ENCODE measurements at regions not wholly inside any gene's neighbourhood (a gene's known extent, or its start where the extent isn't known, plus 50 kb on each side); places are given as distances from the start of the nearest gene placed in this dataset.

DNA sequence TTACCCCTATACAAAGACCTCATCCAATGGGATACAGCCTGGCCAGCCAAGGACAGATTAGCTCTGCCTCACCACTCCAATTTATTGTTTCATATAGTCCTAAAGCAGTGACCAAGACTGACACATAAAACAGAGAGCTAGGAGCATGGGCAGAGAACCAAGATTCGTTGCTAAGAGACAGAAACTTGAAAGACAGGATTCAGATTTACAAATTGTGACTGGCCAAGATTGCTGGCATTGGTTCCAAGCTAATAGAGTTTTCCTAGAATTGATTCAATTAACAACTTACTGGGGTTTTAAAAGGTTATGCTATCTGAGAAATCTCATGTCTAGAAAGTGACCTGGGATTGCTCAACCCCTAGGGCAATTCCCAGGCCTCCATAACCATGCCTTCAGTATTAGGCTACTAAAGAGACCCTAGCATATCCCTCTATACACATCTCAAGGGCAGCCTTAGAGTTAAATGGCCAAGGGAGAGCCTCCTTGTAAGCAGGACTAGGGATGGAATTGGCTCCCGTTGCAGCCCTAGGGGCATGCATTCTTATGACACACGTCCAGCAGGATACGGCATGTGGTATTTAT is 75.6 kb downstream of the ICOS start:
- DNase-seq (ENCODE audit: low spot score), result no peak
- Mint-ChIP-seq H3K36me3 (ENCODE audit: low read depth) (no peaks in the 10 kb centered on the region), H3K9me3 (ENCODE audit: low read depth) (no peaks in the 10 kb centered on the region), H3K27ac (ENCODE audit: unreplicated experiment) (no peak overlapping the region), H3K27me3 (ENCODE audit: low read depth) (peaks cover 4% of the 10 kb centered on the region), H3K4me3 (ENCODE audit: unreplicated experiment) (no peak overlapping the region), H3K4me1 (ENCODE audit: low read depth) (peaks cover 3% of the 10 kb centered on the region)
- TF ChIP-seq, protein P1, sequence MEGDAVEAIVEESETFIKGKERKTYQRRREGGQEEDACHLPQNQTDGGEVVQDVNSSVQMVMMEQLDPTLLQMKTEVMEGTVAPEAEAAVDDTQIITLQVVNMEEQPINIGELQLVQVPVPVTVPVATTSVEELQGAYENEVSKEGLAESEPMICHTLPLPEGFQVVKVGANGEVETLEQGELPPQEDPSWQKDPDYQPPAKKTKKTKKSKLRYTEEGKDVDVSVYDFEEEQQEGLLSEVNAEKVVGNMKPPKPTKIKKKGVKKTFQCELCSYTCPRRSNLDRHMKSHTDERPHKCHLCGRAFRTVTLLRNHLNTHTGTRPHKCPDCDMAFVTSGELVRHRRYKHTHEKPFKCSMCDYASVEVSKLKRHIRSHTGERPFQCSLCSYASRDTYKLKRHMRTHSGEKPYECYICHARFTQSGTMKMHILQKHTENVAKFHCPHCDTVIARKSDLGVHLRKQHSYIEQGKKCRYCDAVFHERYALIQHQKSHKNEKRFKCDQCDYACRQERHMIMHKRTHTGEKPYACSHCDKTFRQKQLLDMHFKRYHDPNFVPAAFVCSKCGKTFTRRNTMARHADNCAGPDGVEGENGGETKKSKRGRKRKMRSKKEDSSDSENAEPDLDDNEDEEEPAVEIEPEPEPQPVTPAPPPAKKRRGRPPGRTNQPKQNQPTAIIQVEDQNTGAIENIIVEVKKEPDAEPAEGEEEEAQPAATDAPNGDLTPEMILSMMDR (IDR thresholded peaks at IDR 0.05), result no peak

DNA sequence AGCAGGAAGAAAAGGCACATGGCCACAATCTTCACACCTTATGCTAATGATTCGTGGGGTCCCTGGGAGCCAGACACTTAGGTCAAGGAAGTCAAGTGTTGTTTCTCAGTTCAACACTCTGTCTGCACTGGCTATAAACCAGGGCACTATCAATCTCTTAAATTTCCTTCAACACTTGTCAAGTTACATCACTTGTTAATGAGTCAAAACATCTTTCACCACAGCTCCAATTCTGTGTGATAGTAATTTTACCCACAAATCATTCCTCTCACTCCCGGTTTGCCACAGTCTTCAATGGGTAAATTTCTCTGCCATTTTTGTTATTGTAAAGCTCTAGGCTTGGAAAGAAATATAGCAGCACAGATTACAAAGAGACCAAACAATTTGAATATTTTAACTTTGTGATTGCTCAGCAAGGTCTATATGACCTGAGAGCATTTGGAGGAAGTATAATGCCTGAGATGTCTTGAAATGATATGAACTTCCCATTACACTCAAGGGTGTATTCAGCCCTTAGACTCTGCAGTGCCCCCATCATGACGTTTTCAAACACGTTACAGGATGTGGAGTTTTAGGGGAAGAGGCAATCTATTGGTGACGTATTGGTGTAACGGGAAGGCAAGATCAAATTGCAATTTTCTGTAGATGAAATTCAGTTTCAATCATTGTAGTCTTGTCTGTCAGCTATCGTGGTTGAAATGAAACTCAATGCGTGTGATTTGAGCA is 78.7 kb downstream of the ICOS start:
- H3K4me3 Mint-ChIP-seq (ENCODE audit: unreplicated experiment), result no peak overlapping the region
- H3K9me3 Mint-ChIP-seq (ENCODE audit: low read depth), result no peaks in the 10 kb centered on the region
- no peak for DNase-seq (ENCODE audit: low spot score)
- H3K4me1 Mint-ChIP-seq (ENCODE audit: low read depth), result peaks cover 21% of the 10 kb centered on the region
- H3K27ac Mint-ChIP-seq (ENCODE audit: unreplicated experiment), result no peak overlapping the region
- peaks cover 2% of the 10 kb centered on the region for H3K27me3 Mint-ChIP-seq (ENCODE audit: low read depth)
- TF ChIP-seq, protein P1 (IDR thresholded peaks at IDR 0.05), result no peak
- H3K36me3 Mint-ChIP-seq (ENCODE audit: low read depth), result no peaks in the 10 kb centered on the region

DNA sequence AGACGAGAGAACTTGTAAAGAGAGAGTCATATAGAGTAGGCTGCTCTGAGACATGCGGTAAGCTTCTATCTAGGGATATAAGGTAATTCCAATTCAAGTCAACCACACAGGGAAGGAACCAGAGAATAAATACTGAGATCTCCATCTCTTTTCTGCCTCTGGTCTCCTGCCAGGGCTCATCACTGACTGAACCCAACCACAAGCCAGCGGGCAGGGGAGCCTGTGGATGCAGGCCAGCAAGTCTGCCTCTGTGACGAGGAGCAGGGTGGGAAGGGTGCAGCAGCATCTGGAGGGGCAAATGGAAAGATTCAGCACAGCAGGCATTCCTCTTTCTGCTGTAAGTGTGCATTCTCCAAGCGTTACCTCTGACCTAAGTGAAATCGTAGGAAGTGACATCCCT is 82.2 kb downstream of the ICOS start:
- peaks cover 2% of the 10 kb centered on the region for H3K27me3 Mint-ChIP-seq (ENCODE audit: low read depth)
- no peak overlapping the region for H3K27ac Mint-ChIP-seq (ENCODE audit: unreplicated experiment)
- H3K36me3 Mint-ChIP-seq (ENCODE audit: low read depth), result no peaks in the 10 kb centered on the region
- TF ChIP-seq, protein P1 (IDR thresholded peaks at IDR 0.05), result no peak
- H3K4me3 Mint-ChIP-seq (ENCODE audit: unreplicated experiment), result no peak overlapping the region
- DNase-seq (ENCODE audit: low spot score), result no peak
- no peaks in the 10 kb centered on the region for H3K9me3 Mint-ChIP-seq (ENCODE audit: low read depth)
- H3K4me1 Mint-ChIP-seq (ENCODE audit: low read depth), result peaks cover 26% of the 10 kb centered on the region

DNA sequence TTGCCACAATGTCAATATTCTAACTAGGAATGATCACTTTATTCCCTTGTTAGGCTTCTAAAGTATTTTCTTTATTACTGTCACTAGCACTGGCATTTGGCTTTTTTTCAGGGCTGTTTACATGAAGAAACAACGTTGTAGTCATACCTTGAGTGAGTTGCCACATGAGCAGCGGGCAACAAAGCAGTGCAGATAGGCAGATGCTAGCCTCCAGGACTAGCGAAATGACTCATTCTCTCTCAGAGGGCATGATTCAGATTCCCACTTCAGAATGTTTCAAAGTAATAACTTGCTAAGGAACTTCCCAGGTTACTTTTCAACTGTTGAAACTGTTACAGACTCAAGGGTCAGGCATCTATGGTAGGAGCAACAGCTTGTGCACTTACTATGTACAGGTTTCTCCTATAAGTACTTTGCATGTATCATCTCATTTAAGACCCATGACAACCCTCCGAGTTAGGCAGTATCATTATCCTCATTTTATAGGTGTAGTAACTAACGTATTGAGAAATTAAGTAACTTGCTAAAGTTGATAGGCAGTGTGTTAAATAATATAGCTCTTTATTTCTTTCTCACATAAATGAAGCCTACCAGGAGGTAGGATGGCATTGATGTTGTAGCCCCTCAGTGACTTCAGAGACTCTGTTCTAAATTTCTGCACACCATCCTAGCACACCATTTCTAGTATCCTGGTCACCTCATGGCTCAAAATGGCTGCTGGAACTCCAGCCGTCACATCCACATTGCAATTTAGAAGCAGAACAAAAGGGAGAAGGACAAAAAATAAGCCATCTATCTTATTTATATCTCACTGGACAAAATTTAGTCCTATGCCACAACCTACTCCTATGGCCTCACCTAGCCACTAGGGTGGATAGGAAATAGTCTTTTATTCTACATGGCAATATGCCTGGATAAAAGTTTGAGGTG is 83.3 kb downstream of the ICOS start:
- Mint-ChIP-seq H3K4me1 (ENCODE audit: low read depth) (peaks cover 29% of the 10 kb centered on the region), H3K27ac (ENCODE audit: unreplicated experiment) (no peak overlapping the region), H3K36me3 (ENCODE audit: low read depth) (no peaks in the 10 kb centered on the region), H3K9me3 (ENCODE audit: low read depth) (no peaks in the 10 kb centered on the region), H3K4me3 (ENCODE audit: unreplicated experiment) (no peak overlapping the region), H3K27me3 (ENCODE audit: low read depth) (peaks cover 2% of the 10 kb centered on the region)
- TF ChIP-seq, protein P1 (IDR thresholded peaks at IDR 0.05), result no peak
- no peak for DNase-seq (ENCODE audit: low spot score)

Measured in chondrocyte (in vitro differentiated cells).